ENCODE measurements at regions not wholly inside any gene's neighbourhood (a gene's known extent, or its start where the extent isn't known, plus 50 kb on each side); places are given as distances from the start of the nearest gene placed in this dataset.
A peak's percentile ranks its signal among the peaks of the same experiment; 100 is the strongest.
"Not testable (repeated sequence)": the region's sequence is repeated elsewhere in the genome, so short reads cannot be mapped to it uniquely, and the experiment has no call there.

DNA sequence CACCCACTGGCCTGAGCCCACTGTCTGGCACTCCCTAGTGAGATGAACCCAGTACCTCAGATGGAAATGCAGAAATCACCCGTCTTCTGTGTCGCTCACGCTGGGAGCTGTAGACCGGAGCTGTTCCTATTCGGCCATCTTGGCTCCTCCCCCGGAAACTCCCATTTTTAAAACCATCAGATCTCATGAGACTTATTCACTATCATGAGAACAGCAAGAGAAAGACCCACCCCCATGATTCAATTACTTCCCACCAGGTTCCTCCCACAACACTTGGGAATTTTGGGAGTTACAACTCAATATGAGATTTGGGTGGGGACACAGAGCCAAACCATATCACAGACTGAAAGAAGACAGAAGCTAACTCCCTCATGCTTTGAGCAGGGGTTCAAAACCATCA, 134.5 kb downstream of the SLC39A8 start:
- DNase-seq (ENCODE audit: low read depth); H3K4me3 ChIP-seq (ENCODE audit: low read depth, low read length); in situ Hi-C loops (cut with HindIII; ENCODE audit: low sequenced_read_pairs): not testable (repeated sequence)

DNA sequence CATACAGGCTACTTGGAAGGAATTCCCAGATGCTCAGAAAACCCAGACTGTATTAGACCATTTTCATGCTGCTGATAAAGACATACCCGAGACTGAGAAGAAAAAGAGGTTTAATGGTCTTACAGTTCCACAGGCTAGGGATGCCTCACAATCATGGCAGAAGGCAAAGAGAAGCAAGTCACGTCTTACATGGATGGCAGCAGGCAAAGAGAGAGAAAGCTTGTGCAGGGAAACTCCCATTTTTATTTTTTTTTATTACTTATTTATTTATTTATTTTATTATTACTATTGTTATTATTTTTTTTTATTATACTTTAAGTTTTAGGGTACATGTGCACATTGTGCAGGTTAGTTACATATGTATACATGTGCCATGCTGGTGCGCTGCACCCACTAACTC, 140.6 kb downstream of the SLC39A8 start:
- DNase-seq (ENCODE audit: low read depth); in situ Hi-C loops (cut with HindIII; ENCODE audit: low sequenced_read_pairs); H3K4me3 ChIP-seq (ENCODE audit: low read depth, low read length): not testable (repeated sequence)

DNA sequence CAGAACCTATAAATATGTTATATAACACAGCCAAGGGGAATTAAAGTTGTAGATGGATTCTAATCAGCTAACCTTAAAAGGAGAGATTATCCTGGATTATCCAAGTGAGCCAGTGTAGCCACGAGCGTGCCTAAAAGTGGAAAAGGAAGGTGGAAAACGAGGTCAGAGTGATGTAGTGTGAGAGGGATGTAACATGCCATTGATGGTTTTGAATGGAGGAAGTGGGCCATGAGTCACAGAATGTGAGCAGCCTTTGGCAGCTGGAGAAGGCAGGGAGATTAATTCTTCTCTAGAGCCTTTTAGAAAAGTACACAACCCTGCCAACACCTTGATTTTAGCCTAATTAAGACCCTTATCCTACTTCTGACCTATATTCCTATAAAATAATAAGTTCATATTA, 149.1 kb downstream of the SLC39A8 start:
- in situ Hi-C loops (cut with HindIII; ENCODE audit: low sequenced_read_pairs) = no loop called here
- TF ChIP-seq, protein P1, sequence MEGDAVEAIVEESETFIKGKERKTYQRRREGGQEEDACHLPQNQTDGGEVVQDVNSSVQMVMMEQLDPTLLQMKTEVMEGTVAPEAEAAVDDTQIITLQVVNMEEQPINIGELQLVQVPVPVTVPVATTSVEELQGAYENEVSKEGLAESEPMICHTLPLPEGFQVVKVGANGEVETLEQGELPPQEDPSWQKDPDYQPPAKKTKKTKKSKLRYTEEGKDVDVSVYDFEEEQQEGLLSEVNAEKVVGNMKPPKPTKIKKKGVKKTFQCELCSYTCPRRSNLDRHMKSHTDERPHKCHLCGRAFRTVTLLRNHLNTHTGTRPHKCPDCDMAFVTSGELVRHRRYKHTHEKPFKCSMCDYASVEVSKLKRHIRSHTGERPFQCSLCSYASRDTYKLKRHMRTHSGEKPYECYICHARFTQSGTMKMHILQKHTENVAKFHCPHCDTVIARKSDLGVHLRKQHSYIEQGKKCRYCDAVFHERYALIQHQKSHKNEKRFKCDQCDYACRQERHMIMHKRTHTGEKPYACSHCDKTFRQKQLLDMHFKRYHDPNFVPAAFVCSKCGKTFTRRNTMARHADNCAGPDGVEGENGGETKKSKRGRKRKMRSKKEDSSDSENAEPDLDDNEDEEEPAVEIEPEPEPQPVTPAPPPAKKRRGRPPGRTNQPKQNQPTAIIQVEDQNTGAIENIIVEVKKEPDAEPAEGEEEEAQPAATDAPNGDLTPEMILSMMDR (IDR thresholded peaks at IDR 0.05; ENCODE audit: low read depth, low read length, missing control alignments) = no peak
- H3K4me3 ChIP-seq (ENCODE audit: low read depth, low read length) = no peak overlapping the region
- peak; percentile 28 for DNase-seq (ENCODE audit: low read depth)

DNA sequence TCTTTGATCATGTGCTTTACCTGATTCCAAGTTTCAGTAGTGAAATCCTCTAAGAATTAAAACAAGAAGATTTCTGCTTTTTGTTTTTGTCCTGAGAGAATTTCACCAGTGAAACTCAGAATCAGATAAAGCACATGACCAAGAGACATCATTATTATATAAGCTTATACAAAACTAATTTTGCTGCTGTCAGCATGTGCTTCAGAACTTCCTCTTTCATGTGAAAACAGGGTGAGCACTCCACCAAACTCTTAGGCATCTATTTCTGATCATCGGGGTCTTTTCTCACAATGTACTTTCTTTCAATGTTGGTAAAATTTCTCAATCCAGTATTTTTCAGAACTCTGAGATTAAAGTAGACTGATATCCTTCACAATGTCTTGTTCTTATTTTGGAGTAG, 152.1 kb downstream of the SLC39A8 start:
- in situ Hi-C loops (cut with HindIII; ENCODE audit: low sequenced_read_pairs) = no loop called here
- no peak for DNase-seq (ENCODE audit: low read depth)
- TF ChIP-seq, protein P1 (IDR thresholded peaks at IDR 0.05; ENCODE audit: low read depth, low read length, missing control alignments) = no peak
- no peak overlapping the region for H3K4me3 ChIP-seq (ENCODE audit: low read depth, low read length)

DNA sequence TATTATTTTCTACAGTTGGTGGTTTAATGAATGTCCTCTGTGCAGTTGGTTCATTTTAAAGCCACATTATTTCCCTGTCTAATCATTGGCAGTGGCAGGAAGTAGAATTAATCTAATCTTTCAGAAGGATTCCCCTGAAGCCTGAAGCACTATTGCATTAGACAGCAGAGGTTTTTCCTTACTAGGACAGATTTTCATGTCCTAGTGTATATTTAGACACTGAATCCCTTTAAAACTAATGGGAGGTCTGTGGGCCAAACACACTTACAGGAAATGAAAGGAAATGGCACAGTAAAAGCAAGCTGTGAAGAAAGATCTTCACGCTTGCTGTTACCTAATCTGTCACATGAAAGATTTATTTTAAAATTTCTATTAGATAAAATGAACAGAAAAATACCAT, 165.2 kb downstream of the SLC39A8 start:
- no peak for DNase-seq (ENCODE audit: low read depth)
- TF ChIP-seq, protein P1 (IDR thresholded peaks at IDR 0.05; ENCODE audit: low read depth, low read length, missing control alignments) = no peak
- H3K4me3 ChIP-seq (ENCODE audit: low read depth, low read length) = no peak overlapping the region
- in situ Hi-C loops (cut with HindIII; ENCODE audit: low sequenced_read_pairs) = no loop called here

DNA sequence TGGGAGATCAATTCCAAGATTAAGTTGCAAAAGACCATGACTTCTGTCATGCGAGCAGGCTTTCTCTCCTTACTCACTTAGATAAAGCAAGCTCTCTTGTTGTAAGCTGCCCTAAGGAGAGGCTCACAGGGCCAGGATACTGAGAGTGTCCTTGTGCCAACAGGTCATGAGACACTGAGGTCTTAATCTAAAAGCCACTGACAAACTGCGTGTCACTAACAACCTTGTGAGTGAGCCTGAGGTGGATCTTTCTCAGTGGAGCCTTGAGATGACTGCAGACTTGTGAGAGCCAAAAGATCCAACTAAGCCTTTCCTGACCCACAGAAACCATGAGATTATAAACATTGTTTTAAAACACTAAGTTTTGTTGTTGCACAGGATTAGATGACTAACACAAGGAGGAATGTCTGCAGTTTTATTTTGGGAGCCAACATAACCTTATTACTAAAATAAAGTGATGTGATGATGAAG, 170.5 kb downstream of the SLC39A8 start:
- no peak overlapping the region for H3K4me3 ChIP-seq (ENCODE audit: low read depth, low read length)
- TF ChIP-seq, protein P1 (IDR thresholded peaks at IDR 0.05; ENCODE audit: low read depth, low read length, missing control alignments) = no peak
- in situ Hi-C loops (cut with HindIII; ENCODE audit: low sequenced_read_pairs) = no loop called here
- peak; percentile 37 for DNase-seq (ENCODE audit: low read depth)

DNA sequence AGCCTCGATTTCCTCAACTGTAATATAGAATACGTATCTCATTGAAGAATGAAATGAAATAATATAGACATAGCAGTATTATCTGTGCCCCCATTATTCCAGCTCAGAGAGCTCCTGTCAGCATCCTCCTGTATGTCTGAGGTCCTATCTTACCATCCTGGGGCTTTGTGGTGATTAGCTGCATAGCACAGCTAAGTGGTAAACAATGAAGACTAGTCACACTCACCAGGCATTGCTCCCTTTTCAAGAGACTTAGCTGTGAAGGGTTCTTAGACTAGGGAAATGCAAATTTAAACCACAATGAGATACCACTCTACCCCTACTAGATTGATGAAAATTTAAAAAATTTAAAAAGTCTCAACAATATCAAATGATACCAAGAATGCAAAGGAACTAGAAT, 172.9 kb downstream of the SLC39A8 start:
- in situ Hi-C loops (cut with HindIII; ENCODE audit: low sequenced_read_pairs) = no loop called here
- no peak overlapping the region for H3K4me3 ChIP-seq (ENCODE audit: low read depth, low read length)
- no peak for DNase-seq (ENCODE audit: low read depth)
- TF ChIP-seq, protein P1 (IDR thresholded peaks at IDR 0.05; ENCODE audit: low read depth, low read length, missing control alignments) = no peak

DNA sequence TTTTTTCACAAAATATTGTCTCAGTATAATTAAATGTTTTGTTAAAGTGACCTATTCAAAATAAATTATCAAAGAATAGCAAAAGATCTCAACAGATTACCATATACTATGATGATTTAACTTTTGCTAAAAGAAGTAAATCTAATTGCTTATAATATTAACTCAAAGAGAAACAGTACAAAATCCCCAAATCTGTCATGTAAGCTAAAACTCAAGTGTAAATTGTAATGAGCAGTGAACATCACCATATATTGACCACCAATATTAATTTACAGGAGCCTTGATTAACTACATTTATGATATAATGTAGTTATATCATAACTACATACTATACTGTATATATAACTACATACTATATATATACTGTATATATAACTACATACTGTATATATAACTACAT, 174.4 kb downstream of the SLC39A8 start:
- H3K4me3 ChIP-seq (ENCODE audit: low read depth, low read length) = no peak overlapping the region
- no peak for DNase-seq (ENCODE audit: low read depth)
- TF ChIP-seq, protein P1 (IDR thresholded peaks at IDR 0.05; ENCODE audit: low read depth, low read length, missing control alignments) = no peak
- in situ Hi-C loops (cut with HindIII; ENCODE audit: low sequenced_read_pairs) = no loop called here

All from astrocyte of the cerebellum (primary cell).